OCI-LY7 (cell line): ENCODE measurements at regions not wholly inside any gene's neighbourhood (a gene's known extent, or its start where the extent isn't known, plus 50 kb on each side); places are given as distances from the start of the nearest gene placed in this dataset.

Experiments used
- BruUV-seq: library from RNA; stranded (reverse); fragments of 400-500 nt; replicated peaks from 2 replicates; lab custom pipeline; 2021; lab: Mats Ljungman, UMichigan
- CTCF ChIA-PET: fragments of 300-600 bp; sonication (Branson Sonifier 250); formaldehyde crosslinking; loops from one replicate; lab custom pipeline; 2022; ENCODE audit warnings: antibody characterized with exemption; ENCODE audit not compliant: unreplicated experiment; lab: Charles Lee
- POLR2A ChIA-PET: fragments of 300-600 bp; sonication (Branson Sonifier 250); formaldehyde crosslinking; loops from one replicate; lab custom pipeline; 2022; ENCODE audit warnings: antibody characterized with exemption; lab: Charles Lee
- DNase-seq: peaks from one replicate; pipeline ENCODE4 v3.0.0-alpha.2; 2015; ENCODE audit warnings: low spot score
- H2AFZ ChIP-seq: fragments of 200-600 bp; sonication (generic), shearing (Covaris generic); 2 replicates; pipeline ENCODE4 v1.6.1; 2014; ENCODE audit warnings: mild to moderate bottlenecking, antibody characterized with exemption, low read length, moderate library complexity
- H3K27ac ChIP-seq: fragments of 200-600 bp; sonication (generic); 2 replicates; pipeline ENCODE4 v1.5.1; 2014; ENCODE audit warnings: mixed run types, low read depth, mild to moderate bottlenecking, moderate library complexity, low read length, inconsistent platforms; ENCODE audit not compliant: poor library complexity, severe bottlenecking
- H3K36me3 ChIP-seq: fragments of 200-600 bp; sonication (generic); 2 replicates; pipeline ENCODE4 v1.6.1; 2014; ENCODE audit warnings: mild to moderate bottlenecking, antibody characterized with exemption, low read length, moderate library complexity, mixed read lengths; ENCODE audit not compliant: insufficient read depth
- H3K4me1 ChIP-seq: fragments of 200-600 bp; sonication (generic); 2 replicates; pipeline ENCODE4 v1.5.1; 2014; ENCODE audit warnings: mild to moderate bottlenecking, low read length; ENCODE audit not compliant: insufficient read depth, poor library complexity, severe bottlenecking
- H3K4me2 ChIP-seq: fragments of 200-600 bp; sonication (generic); 2 replicates; pipeline ENCODE4 v1.6.1; 2014; ENCODE audit warnings: mild to moderate bottlenecking, low read length
- H3K4me3 ChIP-seq: fragments of 200-600 bp; sonication (generic); 2 replicates; pipeline ENCODE4 v1.5.1; 2014; ENCODE audit warnings: mild to moderate bottlenecking, low read depth, low read length; ENCODE audit not compliant: poor library complexity, severe bottlenecking
- H3K79me2 ChIP-seq: fragments of 200-600 bp; sonication (generic); 2 replicates; pipeline ENCODE4 v1.6.1; 2016; ENCODE audit warnings: low read depth, mild to moderate bottlenecking, low read length, moderate library complexity, mixed read lengths; ENCODE audit not compliant: insufficient read depth
- H3K9me2 ChIP-seq: fragments of 200-600 bp; sonication (generic); 2 replicates; pipeline ENCODE4 v1.6.1; 2016; ENCODE audit warnings: mild to moderate bottlenecking, low read length, mixed read lengths; ENCODE audit not compliant: insufficient read depth
- H3K9me3 ChIP-seq: fragments of 200-600 bp; sonication (generic); 2 replicates; pipeline ENCODE4 v1.6.1; 2014; ENCODE audit warnings: mild to moderate bottlenecking, mixed run types, low read length, mixed read lengths
- H4K20me1 ChIP-seq: fragments of 200-600 bp; sonication (generic); 2 replicates; pipeline ENCODE4 v1.6.1; 2014; ENCODE audit warnings: mild to moderate bottlenecking, antibody characterized with exemption, low read length, moderate library complexity, mixed read lengths; ENCODE audit not compliant: insufficient read depth
- CTCF ChIP-seq: fragments of 200-600 bp; sonication (generic); conservative IDR thresholded peaks from 2 replicates; pipeline ENCODE4 v1.5.1; 2014; ENCODE audit warnings: mild to moderate bottlenecking, antibody characterized with exemption, low read length, moderate library complexity, mixed read lengths
- EZH2phosphoT487 ChIP-seq: fragments of 200-600 bp; sonication (generic); IDR thresholded peaks from 2 replicates; pipeline ENCODE4 v1.6.1; 2018; ENCODE audit warnings: low read depth, borderline replicate concordance, mild to moderate bottlenecking, mixed run types, antibody characterized with exemption, low read length, moderate library complexity, mixed read lengths
- intact Hi-C: fragments of 100-400 bp; cut with micrococcal nuclease; formaldehyde crosslinking; loops from one replicate; pipeline ENCODE4 v1.10.0; 2022; ENCODE audit not compliant: unreplicated experiment

GRCh38 chr10:85061401-85061800 is 733.0 kb downstream of the CCSER2 start:
- no peak for TF ChIP-seq EZH2phosphoT487
- no peak for TF ChIP-seq CTCF
- Histone ChIP-seq H3K4me2 (no peak overlapping the region), H2AFZ (no peak overlapping the region), H4K20me1 (no peaks in the 10 kb centered on the region), H3K4me3 (no peak overlapping the region), H3K9me2 (no peaks in the 10 kb centered on the region), H3K27ac (no peak overlapping the region), H3K4me1 (no peaks in the 10 kb centered on the region), H3K36me3 (no peaks in the 10 kb centered on the region), H3K9me3 (no peaks in the 10 kb centered on the region), H3K79me2 (no peaks in the 10 kb centered on the region)
- ChIA-PET CTCF (no interaction called here), POLR2A (no interaction called here)
- intact Hi-C loops, result no loop called here
- no peak for DNase-seq
- no TSS peak for BruUV-seq

- Histone ChIP-seq H3K27ac (no peak overlapping the region), H3K36me3 (no peaks in the 10 kb centered on the region), H3K9me3 (no peaks in the 10 kb centered on the region), H2AFZ (no peak overlapping the region), H4K20me1 (no peaks in the 10 kb centered on the region), H3K4me3 (no peak overlapping the region), H3K9me2 (no peaks in the 10 kb centered on the region), H3K4me1 (no peaks in the 10 kb centered on the region), H3K4me2 (no peak overlapping the region), H3K79me2 (no peaks in the 10 kb centered on the region)
- intact Hi-C loops, result no loop called here
- TF ChIP-seq EZH2phosphoT487, result no peak
- no peak for TF ChIP-seq CTCF
- no peak for DNase-seq
- POLR2A ChIA-PET, result no interaction called here
- no TSS peak for BruUV-seq
- CTCF ChIA-PET, result no interaction called here
Measured at GRCh38 chr10:85067955-85068354, 739.6 kb downstream of the CCSER2 start.

GRCh38 chr10:85080934-85081333 is 752.5 kb downstream of the CCSER2 start:
- Histone ChIP-seq H3K27ac (no peak overlapping the region), H3K79me2 (no peaks in the 10 kb centered on the region), H4K20me1 (no peaks in the 10 kb centered on the region), H3K9me3 (no peaks in the 10 kb centered on the region), H3K9me2 (no peaks in the 10 kb centered on the region), H3K4me3 (no peak overlapping the region), H3K4me1 (no peaks in the 10 kb centered on the region), H3K36me3 (no peaks in the 10 kb centered on the region), H2AFZ (no peak overlapping the region), H3K4me2 (no peak overlapping the region)
- TF ChIP-seq EZH2phosphoT487 (no peak), CTCF (no peak; the same call in 1 of the 2 replicates)
- no peak for DNase-seq
- CTCF ChIA-PET, result no interaction called here
- BruUV-seq, result no TSS peak
- POLR2A ChIA-PET, result no interaction called here
- intact Hi-C loops, result no loop called here
